Left kidney (tissue), 1 donor: ENCODE measurements at regions not wholly inside any gene's neighbourhood (a gene's known extent, or its start where the extent isn't known, plus 50 kb on each side); places are given as distances from the start of the nearest gene placed in this dataset.

Experiments
- DNase-seq: peaks from one replicate; pipeline ENCODE4 v3.0.0-alpha.2; 2013

DNA sequence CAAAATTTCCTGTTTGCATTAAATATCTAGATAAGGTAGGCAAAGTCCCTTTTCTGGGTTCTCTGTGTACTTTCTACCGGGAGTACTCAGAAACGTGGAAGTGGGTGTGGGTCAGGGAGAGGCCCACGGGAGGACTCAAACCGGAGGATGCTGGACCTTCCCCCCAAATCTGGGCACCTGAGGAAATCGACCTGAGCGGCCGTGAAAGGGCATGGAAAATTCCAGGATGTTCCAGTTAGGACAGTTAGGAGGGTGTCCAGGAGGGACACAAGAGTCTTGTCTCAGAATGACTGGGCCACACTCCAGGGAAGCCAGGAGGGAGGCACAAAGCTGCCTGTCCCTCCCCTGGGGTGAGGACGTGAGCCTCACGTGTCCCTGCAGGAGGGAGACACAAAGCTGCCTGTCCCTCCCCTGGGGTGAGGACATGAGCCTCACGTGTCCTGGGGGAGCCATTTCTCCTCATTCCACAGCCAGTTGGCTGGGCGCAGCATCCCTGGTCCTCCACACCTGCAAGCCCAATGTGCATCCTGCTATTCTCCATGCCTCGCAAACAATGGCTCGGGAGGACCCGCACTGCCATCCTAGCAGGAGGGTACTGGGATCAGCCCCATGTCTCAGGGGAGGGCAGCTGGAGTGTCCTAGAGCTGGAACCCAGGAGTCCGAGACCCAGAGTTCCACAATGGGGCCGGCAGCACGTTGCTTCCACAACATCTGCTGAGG is 190.5 kb upstream of the PPP2R2D start:
- no peak for DNase-seq

DNA sequence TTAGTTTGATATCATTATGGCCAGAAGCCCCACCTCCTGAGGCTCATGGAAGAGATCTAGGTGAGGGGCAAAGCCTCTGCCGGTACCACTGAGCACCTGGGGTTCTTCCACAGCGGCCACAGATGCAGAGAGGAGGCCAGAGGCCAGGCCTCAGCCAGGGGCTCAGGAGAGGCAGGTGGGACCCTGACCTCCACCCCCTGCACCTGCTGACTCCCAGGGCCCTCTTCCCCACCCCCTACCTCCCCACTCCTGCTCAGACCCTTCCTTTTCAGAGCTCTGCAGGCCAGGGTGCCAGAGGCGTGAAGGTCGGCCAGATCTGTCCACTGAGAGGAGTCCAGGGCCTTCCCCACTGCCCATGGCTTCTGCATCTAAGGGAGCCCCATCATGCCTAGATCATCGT is 178.7 kb upstream of the PPP2R2D start:
- no peak for DNase-seq

DNA sequence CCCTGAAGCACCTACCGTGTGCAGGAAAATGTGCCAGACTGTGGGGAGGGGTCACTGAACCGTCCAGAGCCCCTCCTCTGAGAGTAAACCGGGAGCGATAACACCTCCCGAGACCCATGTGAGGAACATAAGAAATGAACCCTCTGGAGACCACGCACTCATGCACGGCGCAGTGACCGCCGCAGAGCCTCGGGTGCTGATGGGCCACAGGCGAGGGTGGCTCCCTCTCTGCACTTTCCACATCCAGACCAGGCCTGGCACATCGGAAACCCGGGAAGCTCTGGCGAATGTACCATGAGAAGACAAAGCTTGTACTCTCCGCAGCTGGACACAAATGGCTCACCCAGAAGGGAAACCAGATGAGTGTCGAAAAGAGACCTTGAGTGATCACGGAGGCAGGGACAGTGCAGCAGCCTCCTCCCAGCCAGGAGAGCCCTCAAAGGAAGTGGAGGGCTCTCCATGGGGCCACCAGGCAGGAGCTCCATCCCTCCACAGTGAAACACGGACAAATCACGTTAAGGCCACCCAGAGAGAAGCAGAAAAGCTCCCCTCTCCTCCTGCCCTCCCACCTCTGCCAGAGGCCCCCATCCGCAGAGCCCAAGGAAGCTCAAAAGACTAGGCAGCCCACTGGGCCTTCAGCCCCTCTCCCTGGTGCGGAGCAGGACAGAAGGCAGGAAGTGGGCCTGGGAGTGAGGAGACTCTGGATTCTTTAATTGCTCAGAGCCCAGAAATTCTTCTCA is 178.1 kb upstream of the PPP2R2D start:
- DNase-seq, result no peak

DNA sequence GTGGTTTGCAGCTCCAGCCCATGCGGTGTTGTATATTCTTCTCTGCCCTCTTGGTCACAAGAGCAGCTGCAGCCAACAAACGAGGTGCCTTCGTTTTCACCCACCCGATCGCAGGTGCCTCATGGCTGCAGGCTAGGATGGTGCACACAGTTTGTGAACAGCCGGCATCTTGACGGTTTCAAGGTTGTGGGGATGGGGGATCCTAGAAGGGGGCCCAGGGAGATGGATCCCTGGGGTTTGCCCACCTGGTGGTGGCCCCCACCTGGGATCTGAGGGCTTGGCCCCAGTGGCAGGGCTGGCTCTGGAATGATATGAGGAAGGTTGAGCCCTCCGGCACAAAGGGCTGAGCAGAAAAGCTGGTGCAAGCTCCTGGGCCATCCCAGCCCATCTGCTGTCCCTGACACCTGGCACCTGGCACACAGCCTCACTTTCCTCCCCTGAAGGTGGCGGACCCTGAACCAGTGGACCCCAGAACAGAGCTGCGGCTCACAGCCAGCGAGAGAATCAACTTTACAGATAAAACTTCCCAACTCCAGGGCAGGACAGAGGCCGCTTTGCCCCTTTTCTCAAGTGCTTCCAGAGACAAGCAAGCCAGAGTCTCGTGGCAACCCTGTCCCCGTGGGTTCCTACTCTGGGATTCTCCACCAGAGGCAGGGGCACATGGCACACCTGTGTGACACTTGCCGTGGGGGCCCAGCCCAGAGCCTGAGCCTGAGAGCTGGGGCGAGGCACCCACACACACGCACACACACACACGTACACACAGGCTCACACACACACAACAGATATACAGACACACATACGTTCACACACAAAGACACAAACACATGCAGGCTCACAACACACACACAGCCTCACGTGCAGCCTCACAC is 177.3 kb upstream of the PPP2R2D start:
- DNase-seq, result no peak

DNA sequence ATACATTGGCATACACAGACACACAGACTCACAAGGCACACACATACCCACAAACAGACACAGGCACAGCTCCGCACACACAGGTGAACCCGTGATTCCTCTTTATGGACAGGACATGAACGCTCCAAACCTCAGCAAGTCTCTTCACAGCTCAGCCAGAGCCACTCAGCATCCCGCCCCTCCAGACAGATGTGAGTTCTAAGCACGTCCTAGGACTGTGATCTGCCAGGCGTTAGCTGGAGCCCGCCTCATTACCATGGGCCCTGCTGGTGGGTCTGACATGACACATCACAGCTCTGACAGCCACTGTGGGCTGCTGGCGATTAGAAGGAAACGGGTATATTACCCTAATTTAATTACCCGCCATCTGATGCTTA is 176.7 kb upstream of the PPP2R2D start:
- no peak for DNase-seq

DNA sequence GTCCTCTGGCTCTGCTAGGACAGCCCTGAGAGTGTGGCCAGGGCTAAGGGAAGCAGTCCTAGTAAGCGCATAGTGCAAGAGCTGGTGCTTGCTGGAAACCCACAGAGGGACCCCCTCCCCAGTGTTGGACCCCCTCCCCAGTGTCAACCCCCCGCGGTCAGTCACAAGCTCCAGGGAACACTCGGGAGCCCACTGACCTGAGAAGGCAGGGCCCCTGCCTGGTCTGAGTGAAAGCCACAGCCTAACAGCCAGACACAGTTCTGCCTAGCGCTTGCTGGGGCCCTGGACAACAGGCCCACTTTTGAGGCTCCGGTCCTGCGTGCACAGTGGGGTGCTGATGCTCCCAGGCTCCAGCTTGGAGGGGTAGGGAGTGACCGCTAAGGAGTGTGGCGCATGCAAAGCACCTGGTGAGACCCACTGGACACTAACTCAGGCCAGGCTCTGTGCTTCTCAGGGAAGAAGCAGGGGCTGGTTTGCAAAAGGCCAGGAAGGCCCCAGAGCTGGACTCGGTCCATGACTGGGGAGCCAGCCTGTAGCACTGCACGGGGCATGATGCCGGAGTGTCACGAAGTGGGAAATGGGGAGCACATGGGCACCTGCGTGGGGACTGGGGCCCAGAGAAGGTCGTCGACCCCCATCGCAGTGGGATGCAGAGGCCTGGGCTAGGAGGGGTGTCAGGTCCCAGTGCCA is 175.8 kb upstream of the PPP2R2D start:
- DNase-seq, result no peak

DNA sequence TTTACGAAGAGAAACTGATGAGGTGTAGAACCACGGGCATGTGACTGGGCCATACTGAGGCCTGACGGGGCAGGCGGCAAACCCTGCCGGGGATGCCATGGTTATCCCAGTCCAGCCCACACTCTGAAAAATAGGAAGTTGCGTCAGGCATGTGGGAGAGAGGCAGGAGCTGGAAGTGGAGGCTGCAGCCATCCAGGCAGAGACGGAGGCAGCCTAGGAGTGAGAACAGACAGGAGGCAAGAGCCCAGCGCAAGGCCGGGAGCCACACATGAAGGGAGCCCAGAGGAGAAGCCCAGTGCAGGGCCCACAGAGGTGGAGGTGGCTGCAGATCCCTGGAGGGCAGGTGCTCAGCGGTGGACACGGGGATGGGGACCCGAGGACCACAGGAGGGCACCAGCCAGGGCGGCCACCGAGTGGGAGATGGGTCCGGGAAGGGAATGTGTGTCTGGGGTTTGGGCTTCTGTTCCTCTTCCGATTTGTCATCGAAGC is 175.2 kb upstream of the PPP2R2D start:
- no peak for DNase-seq

DNA sequence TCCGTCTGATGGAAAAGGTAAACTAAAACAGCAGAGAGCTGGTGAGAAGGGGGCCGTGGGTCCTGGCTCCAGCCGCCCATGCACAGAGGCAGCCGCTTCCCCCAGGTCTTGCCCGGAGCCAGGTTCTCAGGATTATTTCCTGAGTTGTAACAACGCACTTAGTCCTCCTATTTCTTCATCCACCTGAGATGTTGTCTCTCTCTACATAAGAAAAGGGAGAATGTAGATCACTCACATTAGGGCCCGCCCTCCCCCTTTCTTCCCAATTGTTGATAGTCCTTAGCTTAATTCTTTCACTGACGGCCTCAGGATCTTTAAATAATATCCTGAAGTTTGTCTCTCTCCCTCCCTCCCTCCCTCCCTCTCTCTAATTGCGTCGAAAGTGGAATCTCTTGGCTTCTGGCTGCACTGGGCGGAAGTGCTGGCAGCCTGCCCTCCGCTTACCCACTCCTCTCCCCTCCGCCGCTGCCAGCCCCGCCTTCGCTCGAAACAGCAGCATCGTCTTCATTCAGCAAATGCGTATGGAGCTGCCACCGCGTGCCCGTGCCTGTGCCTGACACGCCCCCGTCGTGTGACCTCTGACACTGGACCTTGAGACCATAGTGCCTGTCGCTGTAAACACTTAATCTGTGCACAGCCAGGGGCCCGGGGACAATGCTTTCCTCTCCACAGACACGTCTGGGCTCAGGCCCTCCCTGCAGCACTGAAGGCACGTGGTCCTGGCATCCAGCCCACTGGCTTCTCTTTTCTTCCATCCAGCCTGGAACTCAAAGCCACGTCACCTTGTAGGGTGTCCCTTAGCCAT is 174.5 kb upstream of the PPP2R2D start:
- peak; percentile 47 for DNase-seq

DNA sequence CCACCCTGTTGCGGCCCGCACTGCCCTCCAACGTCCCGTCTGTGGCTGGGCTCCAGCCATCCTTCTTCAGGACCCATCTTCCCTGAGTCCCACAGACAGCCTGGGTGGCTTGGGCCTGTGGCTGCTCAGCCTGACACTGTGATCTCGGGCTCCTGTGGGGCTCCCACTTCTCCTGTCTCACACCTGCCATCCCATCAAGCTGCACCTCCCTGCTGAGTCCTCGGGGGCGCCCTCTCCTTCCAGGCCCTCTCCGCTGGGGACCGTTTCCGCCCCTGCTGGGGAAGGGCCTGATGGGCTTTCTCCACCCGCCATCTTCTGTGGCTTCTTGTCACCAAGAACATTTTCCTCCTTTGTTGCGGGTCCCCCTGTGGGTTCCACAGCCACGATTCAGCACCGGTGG is 173.8 kb upstream of the PPP2R2D start:
- no peak for DNase-seq

DNA sequence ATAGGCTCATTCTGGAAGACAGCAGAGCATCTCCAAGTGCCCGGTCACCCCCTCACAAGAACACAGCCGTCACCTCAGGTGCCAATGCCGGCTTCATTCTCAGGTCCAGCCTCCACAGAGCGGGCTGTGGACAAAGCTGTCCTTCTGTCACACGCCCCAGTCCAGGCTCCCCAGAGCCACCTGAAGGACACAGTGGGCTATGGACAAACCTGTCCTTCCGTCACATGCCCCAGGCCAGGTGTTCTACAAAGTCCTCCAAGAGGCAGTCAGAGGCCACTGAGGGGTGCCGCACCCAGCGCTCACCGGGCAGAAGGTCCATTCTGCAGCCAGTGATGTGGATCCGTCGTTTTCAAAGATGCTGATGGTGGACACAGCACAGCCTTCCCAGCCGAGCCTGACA is 173.2 kb upstream of the PPP2R2D start:
- DNase-seq, result no peak

DNA sequence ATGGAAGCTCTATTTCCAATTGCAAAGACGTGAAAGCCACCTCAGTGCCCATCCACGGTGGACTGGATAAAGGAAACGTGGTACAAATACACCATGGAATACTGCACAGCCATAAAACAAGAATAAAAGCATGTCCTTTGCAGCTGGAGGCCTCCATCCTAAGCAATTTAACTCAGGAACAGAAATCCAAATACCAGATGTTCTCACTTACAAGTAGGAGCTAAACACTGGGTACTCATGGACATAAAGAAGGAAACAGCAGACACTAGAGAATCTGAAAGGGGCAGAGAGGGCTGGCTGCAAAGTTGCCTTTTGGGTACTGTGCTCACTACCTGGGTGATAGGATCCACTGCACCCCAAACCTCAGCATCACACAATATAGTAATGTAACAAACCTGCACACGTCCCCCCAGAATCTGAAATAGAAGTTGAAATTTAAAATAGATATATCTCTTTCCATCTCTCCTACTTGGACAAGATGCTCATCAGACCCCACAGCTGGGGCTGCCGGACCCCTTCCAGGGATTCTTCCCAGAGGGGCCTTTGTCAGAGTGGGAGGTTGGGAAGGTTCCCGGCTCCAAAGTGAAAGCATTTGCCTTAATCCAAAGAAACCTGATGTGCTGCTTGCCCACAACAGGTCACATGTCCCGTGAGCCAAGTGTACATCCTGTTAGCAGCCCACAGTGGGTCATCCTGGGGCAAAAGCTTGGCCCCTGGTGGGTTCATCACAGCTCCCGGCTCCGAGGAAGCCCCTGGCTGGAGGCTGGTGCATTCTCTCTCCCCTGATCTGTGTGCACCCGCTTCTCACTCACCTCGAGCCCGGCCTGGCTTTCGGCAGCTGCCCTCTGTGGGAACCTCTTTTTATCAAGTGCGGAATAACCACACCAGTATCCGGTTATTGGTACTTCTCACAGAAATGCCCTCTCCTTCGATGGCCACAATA is 172.3 kb upstream of the PPP2R2D start:
- no peak for DNase-seq

DNA sequence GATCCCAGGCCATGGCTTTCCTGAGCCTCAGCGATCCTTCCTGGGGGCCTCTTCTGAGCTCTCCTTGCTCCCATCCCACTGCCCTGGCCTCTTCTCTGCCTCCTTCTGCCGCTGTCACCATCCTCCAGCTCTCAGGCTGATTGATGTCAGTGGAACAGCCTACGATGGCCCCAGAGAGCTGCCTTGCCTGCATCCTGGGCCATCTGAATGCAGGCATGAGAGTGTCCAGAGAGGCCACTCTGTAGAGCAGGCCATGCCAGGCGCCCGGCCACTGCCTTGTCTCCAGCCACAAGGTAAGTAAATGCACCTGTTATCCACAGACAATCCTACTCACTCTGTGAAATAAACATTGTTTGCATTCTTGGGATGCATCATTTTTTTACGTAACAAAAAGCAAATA is 171.4 kb upstream of the PPP2R2D start:
- DNase-seq, result no peak

DNA sequence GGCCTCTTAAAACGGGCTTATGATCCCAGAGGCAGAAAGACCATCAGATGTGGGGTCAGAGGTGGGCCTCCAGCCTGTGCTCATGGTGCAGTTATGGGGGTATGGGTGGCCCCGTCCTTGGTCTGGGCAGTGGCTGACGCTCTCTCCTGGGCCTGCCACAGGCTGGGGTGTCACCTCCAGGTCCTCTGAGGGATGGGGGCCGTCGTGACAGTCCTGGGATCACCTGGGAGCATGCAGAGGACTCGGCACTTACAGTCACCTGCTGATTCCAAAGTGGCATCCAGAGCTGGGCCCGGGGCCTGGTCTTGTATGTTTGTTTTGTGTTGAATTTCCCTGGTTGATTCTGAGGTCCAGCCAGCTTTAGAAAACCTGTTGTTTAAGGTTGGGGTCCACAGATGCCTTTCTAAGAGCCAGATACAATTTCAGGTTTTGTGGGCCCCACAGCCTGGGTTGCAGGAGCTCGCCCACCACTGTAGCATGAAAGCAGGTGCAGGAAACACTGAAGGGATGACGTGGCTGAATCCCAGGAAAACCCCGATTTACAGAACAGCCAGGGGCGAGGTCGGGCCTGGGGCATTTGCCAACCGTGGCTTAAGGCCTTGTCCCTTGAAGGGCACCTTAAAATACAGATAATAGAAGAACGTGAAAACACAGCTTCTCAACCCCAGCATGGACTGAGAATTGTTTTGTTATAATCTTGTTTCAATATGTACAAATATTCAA is 170.7 kb upstream of the PPP2R2D start:
- no peak for DNase-seq

DNA sequence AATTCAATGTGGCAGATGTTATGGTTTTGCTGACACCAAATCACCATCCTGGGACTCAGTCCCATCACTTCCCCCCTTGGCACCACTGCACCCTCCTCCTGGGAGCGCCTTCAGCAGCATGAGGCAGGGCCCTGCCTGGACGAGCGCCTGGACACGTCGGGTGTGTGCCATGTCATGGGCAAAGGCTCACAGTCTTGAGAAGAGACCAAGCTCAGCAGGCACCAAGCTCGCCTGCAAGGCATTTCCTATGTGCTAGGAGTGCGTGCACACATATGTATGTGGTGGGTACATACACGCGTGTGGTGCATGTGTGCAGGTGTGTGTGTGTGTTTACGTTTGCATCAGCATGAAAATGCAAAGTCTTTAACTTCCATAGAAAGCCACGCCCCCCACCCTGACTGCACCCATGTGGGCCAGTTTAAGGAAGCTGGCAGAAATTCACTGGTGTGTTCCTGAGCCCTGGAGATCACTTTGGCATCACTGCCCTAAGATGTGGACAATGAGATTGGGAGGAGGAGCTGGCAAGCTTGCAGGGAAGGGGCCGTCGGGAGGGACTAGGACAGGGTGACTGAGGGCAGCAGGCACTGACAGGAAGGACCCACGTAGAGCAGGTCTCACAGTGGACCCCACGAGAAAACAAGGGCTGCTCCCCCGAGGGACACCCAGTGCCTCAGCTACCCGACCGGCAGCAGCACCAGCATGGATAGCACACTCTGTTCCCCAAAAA is 169.9 kb upstream of the PPP2R2D start:
- DNase-seq, result no peak

DNA sequence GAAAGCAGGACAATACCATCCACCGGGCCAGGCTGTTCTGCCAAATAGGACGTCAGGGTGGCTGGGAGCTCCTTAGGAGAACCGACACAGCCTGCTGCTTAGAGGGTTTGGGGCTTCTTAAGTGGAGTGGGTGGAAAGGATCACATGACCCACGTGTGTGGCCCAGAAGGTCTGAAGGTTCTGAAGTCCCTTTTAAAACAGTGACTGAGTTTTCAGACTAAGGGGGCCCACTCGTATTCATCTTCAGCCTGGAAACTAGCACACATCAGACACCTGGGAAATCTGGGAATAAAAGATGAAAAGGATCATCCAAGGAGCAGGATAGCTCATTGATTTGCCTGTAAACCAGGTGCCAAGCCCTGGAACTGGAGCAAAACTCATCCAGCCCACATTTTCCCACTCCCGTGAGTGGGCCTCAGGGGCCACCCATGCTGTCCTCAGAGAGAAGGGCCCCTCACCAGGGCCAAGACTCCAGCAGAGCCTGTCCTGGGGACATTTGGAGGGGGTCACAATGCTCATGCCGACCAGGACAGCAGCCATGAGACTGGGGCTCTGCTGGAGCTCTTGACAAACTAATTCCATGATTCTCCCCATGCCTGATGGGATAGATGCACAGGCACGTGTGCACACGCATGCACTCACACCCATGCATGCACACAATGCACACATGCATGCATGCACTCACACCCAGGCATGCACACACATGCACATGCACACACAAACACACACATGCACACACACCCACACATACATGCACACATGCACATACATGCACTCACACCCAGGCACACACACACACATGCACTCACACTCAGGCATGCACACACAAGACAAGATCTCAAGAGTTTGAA is 168.8 kb upstream of the PPP2R2D start:
- DNase-seq, result no peak

DNA sequence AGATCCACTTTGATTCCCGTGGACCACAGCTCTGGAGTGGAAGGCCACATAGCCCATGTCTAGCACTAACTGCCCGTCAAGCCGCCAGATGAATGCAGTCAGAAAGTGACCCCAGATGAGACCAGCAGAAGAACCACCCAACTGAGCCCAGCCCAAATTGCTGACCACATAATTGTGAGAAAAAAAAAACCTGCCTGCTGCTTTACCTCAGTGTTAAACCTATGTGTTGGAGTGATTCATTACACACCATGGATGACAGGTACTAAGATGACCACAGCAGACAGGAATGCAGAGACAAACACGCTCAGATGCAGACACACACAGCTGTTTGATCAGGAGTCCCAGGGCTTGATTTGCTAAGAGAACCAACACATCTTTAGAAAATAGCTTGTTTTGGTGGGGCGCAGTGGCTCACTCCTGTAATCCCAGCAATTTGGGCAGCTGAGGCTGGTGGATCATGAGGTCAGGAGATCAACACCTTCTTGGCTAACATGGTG is 168.1 kb upstream of the PPP2R2D start:
- no peak for DNase-seq

DNA sequence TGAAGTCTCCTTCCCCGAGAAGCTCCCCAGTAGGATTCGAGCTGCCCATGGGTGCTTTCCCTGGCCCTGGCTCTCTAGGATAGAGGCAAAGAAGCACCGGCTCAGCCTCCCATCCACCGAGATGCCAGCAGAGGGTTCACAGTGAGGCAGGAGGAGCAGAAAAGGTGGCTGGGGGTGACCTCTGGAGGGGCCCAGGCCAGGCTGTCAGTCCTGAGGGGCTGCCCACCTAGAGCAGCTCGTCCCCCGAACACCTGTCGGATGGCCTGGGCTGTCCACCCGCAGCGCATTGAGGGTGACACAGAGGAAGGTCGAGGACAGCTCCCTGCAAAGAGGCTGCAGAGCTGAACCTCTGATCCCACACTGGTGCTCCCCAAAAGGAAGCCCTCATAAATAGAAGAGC is 167.2 kb upstream of the PPP2R2D start:
- no peak for DNase-seq

DNA sequence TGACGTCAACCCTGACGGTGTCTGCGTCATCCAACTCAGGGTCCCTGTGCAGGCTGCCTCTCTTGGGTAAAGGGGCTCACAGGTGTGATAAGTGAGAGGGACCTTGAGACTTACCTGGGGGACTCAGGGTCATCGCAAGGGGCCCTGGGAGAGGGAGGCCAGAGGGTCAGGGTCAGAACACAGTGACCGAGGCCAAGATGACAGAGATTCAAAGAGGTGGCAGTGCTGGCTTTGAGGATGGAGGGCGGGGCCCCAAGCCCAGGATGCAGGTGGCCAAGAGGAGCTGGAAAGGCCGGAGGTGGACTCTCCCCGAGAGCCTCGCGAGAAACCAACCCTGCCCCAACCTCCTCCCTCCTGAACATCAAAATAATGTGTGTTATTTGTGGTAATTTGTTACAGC is 165.2 kb upstream of the PPP2R2D start:
- no peak for DNase-seq
